ENCODE measurements at regions not wholly inside any gene's neighbourhood (a gene's known extent, or its start where the extent isn't known, plus 50 kb on each side); places are given as distances from the start of the nearest gene placed in this dataset.

DNA sequence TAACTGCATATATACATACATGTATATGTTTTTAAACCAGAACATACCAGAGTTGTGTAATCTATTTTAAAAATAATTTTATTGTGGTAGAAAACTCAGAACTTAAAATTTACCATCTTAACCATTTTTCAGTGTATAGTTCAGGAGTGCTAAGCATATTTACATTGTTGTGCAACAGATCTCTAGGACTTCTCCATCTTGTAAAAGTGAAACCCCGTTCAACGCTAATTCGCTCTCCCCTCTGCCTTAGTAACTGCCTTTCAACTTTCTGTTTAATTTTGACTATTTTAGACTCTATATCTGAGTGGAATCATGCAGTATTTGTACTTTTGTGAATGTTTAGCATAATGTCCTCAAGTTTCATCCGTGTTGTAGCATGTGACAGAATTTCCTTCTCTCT is 51.8 kb upstream of the SSR3 start:
- no peak overlapping the region for H3K14ac ChIP-seq (ENCODE audit: low read length)
- no peak overlapping the region for H2AK5ac ChIP-seq (ENCODE audit: low read depth, low read length)
- H3K9me3 ChIP-seq (replicated peaks in 1 of 2; ENCODE audit: control insufficient read depth in 2 of 2, insufficient read depth in 1 of 2, low read depth in 1 of 2, low read length in 2 of 2): no peaks in the 10 kb centered on the region
- no peak overlapping the region for H4K8ac ChIP-seq (ENCODE audit: low read depth, low read length)
- no peak overlapping the region for H3K18ac ChIP-seq (ENCODE audit: low read length)
- no peak overlapping the region for H3K4me3 ChIP-seq (ENCODE audit: low read length in 2 of 2)
- no peak overlapping the region for H3K4me2 ChIP-seq (ENCODE audit: insufficient read depth, low read length, poor library complexity, severe bottlenecking)
- H2BK120ac ChIP-seq (ENCODE audit: low read depth, low read length): no peak overlapping the region
- no CpG with 5 or more reads among the region's 4 CpGs for WGBS, 2 donors (ENCODE audit: extremely low coverage in 2 of 2, insufficient read length in 2 of 2, insufficient replicate concordance in 1 of 2)
- H3K27me3 ChIP-seq (ENCODE audit: control insufficient read depth in 3 of 3, insufficient read depth in 3 of 3, low read depth in 1 of 3, low read length in 3 of 3): no peaks in the 10 kb centered on the region
- no peak overlapping the region for H2AFZ ChIP-seq (ENCODE audit: low read length)
- no peak overlapping the region for H3K27ac ChIP-seq (replicated peaks; ENCODE audit: low read length)
- no peaks in the 10 kb centered on the region for H3K36me3 ChIP-seq (replicated peaks in 1 of 2; ENCODE audit: control insufficient read depth in 2 of 2, insufficient read depth in 2 of 2, low read length in 2 of 2)
- no peak overlapping the region for H2BK5ac ChIP-seq (ENCODE audit: low read length)
- no peaks in the 10 kb centered on the region for H3K79me1 ChIP-seq (ENCODE audit: low read depth, low read length)
- no peak overlapping the region for H3K4ac ChIP-seq (ENCODE audit: low read length)
- no peak overlapping the region for H2BK12ac ChIP-seq (ENCODE audit: low read length)
- H2BK15ac ChIP-seq (ENCODE audit: low read length): no peak overlapping the region
- no peak overlapping the region for H4K91ac ChIP-seq (ENCODE audit: low read depth, low read length, poor library complexity)
- H3K23ac ChIP-seq (ENCODE audit: low read depth, low read length, poor library complexity): no peak overlapping the region
- H3K4me1 ChIP-seq (ENCODE audit: control insufficient read depth in 2 of 2, insufficient read depth in 1 of 2, low read depth in 1 of 2, low read length in 2 of 2): peaks cover 0 to 16% of the 10 kb centered on the region in 2 donors
- no peak overlapping the region for H3K9ac ChIP-seq (ENCODE audit: low read depth, low read length, poor library complexity)
- no peak for DNase-seq (ENCODE audit: low spot score)

GRCh38 chr3:156605686-156606605 is 51.0 kb upstream of the SSR3 start:
- Histone ChIP-seq H3K36me3 (replicated peaks in 1 of 2; ENCODE audit: control insufficient read depth in 2 of 2, insufficient read depth in 2 of 2, low read length in 2 of 2) (no peaks in the 10 kb centered on the region), H2BK12ac (ENCODE audit: low read length) (no peak overlapping the region), H3K18ac (ENCODE audit: low read length) (peak overlapping the region; percentile 82), H3K27ac (replicated peaks; ENCODE audit: low read length) (no peak overlapping the region), H3K14ac (ENCODE audit: low read length) (no peak overlapping the region), H3K4me3 (ENCODE audit: low read length in 2 of 2) (peak overlapping the region; percentile 49 to 58), H3K4ac (ENCODE audit: low read length) (no peak overlapping the region), H2AFZ (ENCODE audit: low read length) (peak overlapping the region; percentile 90), H2BK15ac (ENCODE audit: low read length) (no peak overlapping the region), H3K9ac (ENCODE audit: low read depth, low read length, poor library complexity) (peak overlapping the region; percentile 73), H3K79me1 (ENCODE audit: low read depth, low read length) (no peaks in the 10 kb centered on the region), H3K27me3 (ENCODE audit: control insufficient read depth in 3 of 3, insufficient read depth in 3 of 3, low read depth in 1 of 3, low read length in 3 of 3) (no peaks in the 10 kb centered on the region), H2AK5ac (ENCODE audit: low read depth, low read length) (no peak overlapping the region), H4K8ac (ENCODE audit: low read depth, low read length) (no peak overlapping the region), H3K23ac (ENCODE audit: low read depth, low read length, poor library complexity) (no peak overlapping the region), H3K4me2 (ENCODE audit: insufficient read depth, low read length, poor library complexity, severe bottlenecking) (peak overlapping the region; percentile 46), H3K9me3 (replicated peaks in 1 of 2; ENCODE audit: control insufficient read depth in 2 of 2, insufficient read depth in 1 of 2, low read depth in 1 of 2, low read length in 2 of 2) (no peaks in the 10 kb centered on the region), H3K4me1 (ENCODE audit: control insufficient read depth in 2 of 2, insufficient read depth in 1 of 2, low read depth in 1 of 2, low read length in 2 of 2) (peaks cover 0 to 16% of the 10 kb centered on the region in 2 donors), H4K91ac (ENCODE audit: low read depth, low read length, poor library complexity) (no peak overlapping the region), H2BK120ac (ENCODE audit: low read depth, low read length) (no peak overlapping the region), H2BK5ac (ENCODE audit: low read length) (no peak overlapping the region)
- no CpG with 5 or more reads among the region's 37 CpGs for WGBS, 2 donors (ENCODE audit: extremely low coverage in 2 of 2, insufficient read length in 2 of 2, insufficient replicate concordance in 1 of 2)
- peak; percentile 49 for DNase-seq (ENCODE audit: low spot score)

DNA sequence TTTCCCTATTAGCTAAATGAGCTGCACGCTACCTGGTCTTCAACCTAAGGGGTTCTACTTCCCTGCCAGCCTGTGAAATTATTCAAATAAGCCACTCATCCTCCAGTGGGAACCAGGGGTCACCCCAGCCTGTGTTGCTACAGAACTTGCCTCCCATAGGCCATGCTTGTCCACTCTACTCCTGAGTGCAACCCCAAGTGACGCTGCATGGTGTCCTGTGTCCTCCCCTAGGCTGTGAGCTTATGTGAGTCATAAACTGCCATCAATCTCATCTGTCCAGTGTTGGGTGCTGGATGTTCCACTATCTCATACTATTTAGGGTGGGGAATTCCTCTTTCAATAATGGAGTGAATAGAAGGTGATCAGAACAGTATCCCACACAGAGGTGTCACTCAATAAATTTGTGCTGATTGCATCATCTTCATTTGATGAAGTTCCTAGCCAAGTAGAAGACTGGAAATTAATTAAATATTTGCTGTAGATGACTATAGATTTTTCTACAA is 49.8 kb upstream of the SSR3 start:
- no peak overlapping the region for H3K27ac ChIP-seq (replicated peaks; ENCODE audit: low read length)
- no peak overlapping the region for H3K18ac ChIP-seq (ENCODE audit: low read length)
- no peak overlapping the region for H3K9ac ChIP-seq (ENCODE audit: low read depth, low read length, poor library complexity)
- H3K4me2 ChIP-seq (ENCODE audit: insufficient read depth, low read length, poor library complexity, severe bottlenecking): no peak overlapping the region
- H4K8ac ChIP-seq (ENCODE audit: low read depth, low read length): no peak overlapping the region
- no peaks in the 10 kb centered on the region for H3K27me3 ChIP-seq (ENCODE audit: control insufficient read depth in 3 of 3, insufficient read depth in 3 of 3, low read depth in 1 of 3, low read length in 3 of 3)
- H3K36me3 ChIP-seq (replicated peaks in 1 of 2; ENCODE audit: control insufficient read depth in 2 of 2, insufficient read depth in 2 of 2, low read length in 2 of 2): no peaks in the 10 kb centered on the region
- H3K4ac ChIP-seq (ENCODE audit: low read length): no peak overlapping the region
- no peak overlapping the region for H2BK5ac ChIP-seq (ENCODE audit: low read length)
- DNase-seq (ENCODE audit: low spot score): no peak
- H2BK15ac ChIP-seq (ENCODE audit: low read length): no peak overlapping the region
- no peak overlapping the region for H3K4me3 ChIP-seq (ENCODE audit: low read length in 2 of 2)
- H2BK12ac ChIP-seq (ENCODE audit: low read length): no peak overlapping the region
- no CpG with 5 or more reads among the region's 2 CpGs for WGBS, 2 donors (ENCODE audit: extremely low coverage in 2 of 2, insufficient read length in 2 of 2, insufficient replicate concordance in 1 of 2)
- H3K79me1 ChIP-seq (ENCODE audit: low read depth, low read length): no peaks in the 10 kb centered on the region
- H2AFZ ChIP-seq (ENCODE audit: low read length): no peak overlapping the region
- H2BK120ac ChIP-seq (ENCODE audit: low read depth, low read length): no peak overlapping the region
- H3K4me1 ChIP-seq (ENCODE audit: control insufficient read depth in 2 of 2, insufficient read depth in 1 of 2, low read depth in 1 of 2, low read length in 2 of 2): peaks cover 0 to 20% of the 10 kb centered on the region in 2 donors
- no peak overlapping the region for H4K91ac ChIP-seq (ENCODE audit: low read depth, low read length, poor library complexity)
- H2AK5ac ChIP-seq (ENCODE audit: low read depth, low read length): no peak overlapping the region
- H3K14ac ChIP-seq (ENCODE audit: low read length): no peak overlapping the region
- no peaks in the 10 kb centered on the region for H3K9me3 ChIP-seq (replicated peaks in 1 of 2; ENCODE audit: control insufficient read depth in 2 of 2, insufficient read depth in 1 of 2, low read depth in 1 of 2, low read length in 2 of 2)
- H3K23ac ChIP-seq (ENCODE audit: low read depth, low read length, poor library complexity): no peak overlapping the region

All from neuronal stem cell (in vitro differentiated cells).